GM12872 (cell line): ENCODE measurements at regions not wholly inside any gene's neighbourhood (a gene's known extent, or its start where the extent isn't known, plus 50 kb on each side); places are given as distances from the start of the nearest gene placed in this dataset.

Experiments used
- CTCF ChIP-seq: IDR thresholded peaks from 3 replicates; pipeline ENCODE4 v1.5.1; 2011; ENCODE audit warnings: low read depth, mild to moderate bottlenecking, low read length, moderate library complexity; ENCODE audit not compliant: insufficient read depth

- peak; percentile 59 for TF ChIP-seq CTCF
Measured at GRCh38 chr22:22380098-22381030, 128.2 kb downstream of the ZNF280B start.

- TF ChIP-seq CTCF = no peak
Measured at GRCh38 chr22:22384267-22384666, 124.3 kb downstream of the ZNF280B start.

- TF ChIP-seq CTCF = no peak
Measured at GRCh38 chr22:22384668-22385244, 123.8 kb downstream of the ZNF280B start.

- TF ChIP-seq CTCF = no peak
Measured at GRCh38 chr22:22386602-22387385, 121.7 kb downstream of the ZNF280B start.

- no peak for TF ChIP-seq CTCF
Measured at GRCh38 chr22:22387386-22387736, 121.2 kb downstream of the ZNF280B start.

- TF ChIP-seq CTCF = no peak
Measured at GRCh38 chr22:22388090-22388489, 120.5 kb downstream of the ZNF280B start.

GRCh38 chr22:22388494-22388893 is 120.0 kb downstream of the ZNF280B start:
- TF ChIP-seq CTCF = no peak
